Fibroblast of mammary gland (primary cell): ENCODE measurements at regions not wholly inside any gene's neighbourhood (a gene's known extent, or its start where the extent isn't known, plus 50 kb on each side); places are given as distances from the start of the nearest gene placed in this dataset.

Source experiments
- DNase-seq: peaks from one replicate; pipeline ENCODE4 v3.0.0-alpha.2; 2010; ENCODE audit warnings: low read depth
- H3K4me3 ChIP-seq: 2 replicates; pipeline ENCODE4 v1.5.1; 2011; ENCODE audit warnings: low read depth, mild to moderate bottlenecking, low read length, moderate library complexity; ENCODE audit not compliant: control insufficient read depth
- CTCF ChIP-seq: conservative IDR thresholded peaks from 2 replicates; pipeline ENCODE4 v1.5.1; 2011; ENCODE audit warnings: low read depth, low read length, inconsistent platforms; ENCODE audit not compliant: control insufficient read depth, insufficient read depth

GRCh38 chr1:238408737-238409136 is 518.0 kb upstream of the ZP4 start:
- no peak overlapping the region for H3K4me3 ChIP-seq
- no peak for DNase-seq
- no peak for TF ChIP-seq CTCF

GRCh38 chr1:238406098-238406860 is 515.6 kb upstream of the ZP4 start:
- H3K4me3 ChIP-seq = no peak overlapping the region
- TF ChIP-seq CTCF = no peak
- no peak for DNase-seq

DNA sequence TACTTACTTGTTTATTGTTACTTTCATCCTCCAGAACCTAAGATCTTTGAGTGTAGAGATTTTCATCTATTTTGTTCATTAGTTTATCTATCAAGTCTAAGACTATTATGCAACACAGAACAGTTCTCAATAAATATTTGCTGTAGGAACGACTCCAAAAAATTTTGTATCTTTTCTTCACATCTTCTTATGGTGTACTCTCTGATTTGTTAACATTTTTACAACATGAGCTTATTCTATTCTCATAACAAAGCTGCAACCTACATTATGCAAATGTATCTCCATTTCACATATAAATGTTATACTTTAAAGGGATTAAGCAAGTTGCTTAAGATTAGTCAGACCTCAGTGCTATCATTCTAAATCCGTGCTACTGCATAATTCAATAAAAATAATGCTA is 514.2 kb upstream of the ZP4 start:
- no peak for TF ChIP-seq CTCF
- H3K4me3 ChIP-seq = no peak overlapping the region
- DNase-seq = no peak

DNA sequence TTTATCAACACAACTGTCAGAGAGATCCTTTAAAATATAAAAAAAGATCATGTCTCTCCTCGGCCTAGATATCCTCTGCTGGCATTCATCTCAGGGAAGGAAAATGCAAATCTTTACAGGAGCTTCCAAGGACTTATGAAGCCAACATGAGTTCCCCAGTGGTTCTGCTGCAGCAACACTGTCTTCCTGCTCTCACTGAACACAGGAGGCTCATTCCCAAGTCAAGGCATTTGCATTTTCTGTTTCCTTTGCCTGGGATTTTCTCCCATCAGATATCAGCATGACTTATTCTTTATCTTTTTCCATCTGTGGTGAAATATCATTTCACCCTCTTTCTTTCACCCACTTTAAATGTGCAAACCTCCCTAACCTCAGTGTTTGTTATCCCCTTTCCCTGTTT is 513.8 kb upstream of the ZP4 start:
- DNase-seq = no peak
- H3K4me3 ChIP-seq = no peak overlapping the region
- TF ChIP-seq CTCF = no peak

DNA sequence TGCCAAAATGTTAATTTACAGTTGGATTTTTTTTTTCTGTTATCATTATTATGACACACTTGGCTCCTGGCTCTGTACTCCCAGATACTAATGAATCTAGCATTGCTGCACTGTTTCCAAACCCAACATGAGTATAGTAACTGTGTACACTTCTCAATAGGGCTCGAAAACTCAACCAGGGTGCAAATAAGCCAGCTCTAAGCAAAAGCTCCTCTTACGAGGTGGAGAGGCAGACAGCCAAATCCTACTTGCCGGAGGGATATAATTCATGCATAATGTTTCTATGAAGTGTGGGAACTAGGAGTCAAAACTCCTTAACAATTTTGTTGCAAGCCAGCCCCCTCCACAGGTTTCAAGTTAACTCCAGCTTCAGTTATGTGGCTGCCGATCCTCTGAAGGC is 510.4 kb upstream of the ZP4 start:
- no peak for DNase-seq
- no peak overlapping the region for H3K4me3 ChIP-seq
- TF ChIP-seq CTCF = no peak

DNA sequence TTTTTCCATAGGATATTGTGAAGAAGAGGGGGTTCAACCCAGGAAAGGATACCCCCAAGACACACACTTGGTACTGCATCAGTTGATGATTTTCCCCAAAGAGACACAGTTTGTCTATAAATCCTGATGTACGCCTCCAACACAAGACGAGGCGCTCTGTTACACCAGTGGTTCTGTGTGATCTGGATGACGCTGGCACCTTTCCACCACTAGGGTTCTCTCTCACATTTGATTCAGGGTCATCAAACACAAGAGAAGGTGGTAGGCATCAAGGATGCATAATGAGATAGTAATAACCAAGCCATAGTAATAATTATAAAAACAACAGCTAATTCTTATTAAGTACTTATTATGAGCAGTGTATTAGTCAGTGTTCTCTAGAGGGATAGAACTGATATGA is 508.8 kb upstream of the ZP4 start:
- TF ChIP-seq CTCF = no peak
- H3K4me3 ChIP-seq = no peak overlapping the region
- peak; percentile 0 for DNase-seq

DNA sequence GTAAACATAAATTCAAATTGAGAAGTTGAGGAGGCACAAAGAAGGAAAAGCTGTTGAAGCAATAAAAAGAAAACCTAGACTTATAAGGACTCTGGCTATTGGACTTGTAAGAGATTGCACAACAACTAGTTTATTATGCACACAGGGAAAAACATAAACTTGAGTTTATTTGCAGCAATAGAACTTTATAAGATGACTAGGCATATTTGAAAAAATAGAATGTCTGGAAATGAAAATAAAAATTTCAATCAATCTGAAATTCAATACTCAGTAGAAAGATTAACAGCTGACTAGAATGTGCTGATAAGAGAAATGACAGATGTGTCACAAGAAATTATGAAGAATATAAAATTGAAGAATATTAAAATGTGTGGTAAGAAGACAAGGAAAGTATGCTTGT is 505.4 kb upstream of the ZP4 start:
- DNase-seq = no peak
- TF ChIP-seq CTCF = no peak
- no peak overlapping the region for H3K4me3 ChIP-seq
